ENCODE measurements at regions not wholly inside any gene's neighbourhood (a gene's known extent, or its start where the extent isn't known, plus 50 kb on each side); places are given as distances from the start of the nearest gene placed in this dataset.

GRCh38 chr11:116226731-116227130, 546.1 kb downstream of the BUD13 start:
- Histone ChIP-seq H3K9me3 (no peaks in the 10 kb centered on the region), H3K36me3 (no peaks in the 10 kb centered on the region), H3K27ac (no peak overlapping the region), H3K4me3 (no peak overlapping the region), H3K4me1 (no peaks in the 10 kb centered on the region), H3K27me3 (peaks cover 16% of the 10 kb centered on the region)
- ATAC-seq, result no peak
- 80 to 90% methylated on average over 1 to 3 of the region's 3 CpGs for WGBS, 2 donors (ENCODE audit: low coverage in 1 of 2)
- no peak for TF ChIP-seq POLR2AphosphoS5 (IDR thresholded peaks at IDR 0.05)
- TF ChIP-seq EP300 (IDR thresholded peaks at IDR 0.05), result no peak
- TF ChIP-seq CTCF (IDR thresholded peaks at IDR 0.05), result no peak
- TF ChIP-seq POLR2A (IDR thresholded peaks at IDR 0.05), result no peak

GRCh38 chr11:116225784-116226585, 546.8 kb downstream of the BUD13 start:
- Histone ChIP-seq H3K27me3 (peaks cover 16% of the 10 kb centered on the region), H3K27ac (no peak overlapping the region), H3K36me3 (no peaks in the 10 kb centered on the region), H3K4me1 (no peaks in the 10 kb centered on the region), H3K9me3 (no peaks in the 10 kb centered on the region), H3K4me3 (no peak overlapping the region)
- 51 to 58% methylated on average over 3 to 7 of the region's 7 CpGs for WGBS, 2 donors (ENCODE audit: low coverage in 1 of 2)
- ATAC-seq, result no peak
- no peak for TF ChIP-seq POLR2A (IDR thresholded peaks at IDR 0.05)
- TF ChIP-seq POLR2AphosphoS5 (IDR thresholded peaks at IDR 0.05), result no peak
- no peak for TF ChIP-seq CTCF (IDR thresholded peaks at IDR 0.05)
- TF ChIP-seq EP300 (IDR thresholded peaks at IDR 0.05), result no peak

- H3K27me3 ChIP-seq, result peaks cover 16% of the 10 kb centered on the region
- no peak for ATAC-seq
- H3K9me3 ChIP-seq, result no peaks in the 10 kb centered on the region
- no peaks in the 10 kb centered on the region for H3K4me1 ChIP-seq
- H3K36me3 ChIP-seq, result no peaks in the 10 kb centered on the region
- H3K27ac ChIP-seq, result no peak overlapping the region
- 54 to 87% methylated on average over 3 to 5 of the region's 6 CpGs for WGBS, 2 donors (ENCODE audit: low coverage in 1 of 2)
- no peak overlapping the region for H3K4me3 ChIP-seq
- no peak for TF ChIP-seq POLR2AphosphoS5 (IDR thresholded peaks at IDR 0.05)
Measured at GRCh38 chr11:116225236-116225635, 547.6 kb downstream of the BUD13 start.

GRCh38 chr11:116224889-116225200, 547.9 kb downstream of the BUD13 start:
- H3K4me3 ChIP-seq, result no peak overlapping the region
- H3K4me1 ChIP-seq, result no peaks in the 10 kb centered on the region
- no peak overlapping the region for H3K27ac ChIP-seq
- H3K9me3 ChIP-seq, result no peaks in the 10 kb centered on the region
- no peak for ATAC-seq
- 53% methylated on average over 3 of the region's 5 CpGs; no CpG with 5 or more reads in 1 of the 2 donors for WGBS, 2 donors (ENCODE audit: low coverage in 1 of 2)
- H3K27me3 ChIP-seq, result peaks cover 16% of the 10 kb centered on the region
- no peak for TF ChIP-seq CTCF (IDR thresholded peaks at IDR 0.05)
- TF ChIP-seq POLR2AphosphoS5 (IDR thresholded peaks at IDR 0.05), result no peak
- no peaks in the 10 kb centered on the region for H3K36me3 ChIP-seq

- no peak overlapping the region for H3K4me3 ChIP-seq
- ATAC-seq, result no peak
- 11 to 49% methylated on average over 3 of the region's 10 CpGs for WGBS, 2 donors (ENCODE audit: low coverage in 1 of 2)
Measured at GRCh38 chr11:116224154-116224888, 548.5 kb downstream of the BUD13 start.

More at GRCh38 chr11:116224154-116224888, 548.5 kb downstream of the BUD13 start:
- Histone ChIP-seq H3K36me3 (no peaks in the 10 kb centered on the region), H3K4me1 (no peaks in the 10 kb centered on the region), H3K27ac (no peak overlapping the region), H3K9me3 (no peaks in the 10 kb centered on the region), H3K27me3 (peaks cover 16% of the 10 kb centered on the region)
- TF ChIP-seq EP300 (IDR thresholded peaks at IDR 0.05), result no peak
- TF ChIP-seq CTCF (IDR thresholded peaks at IDR 0.05), result peak; percentile 37 to 74 (median 41)

Data from gastroesophageal sphincter (tissue), 4 donors.